OCI-LY3 (cell line): ENCODE measurements at regions not wholly inside any gene's neighbourhood (a gene's known extent, or its start where the extent isn't known, plus 50 kb on each side); places are given as distances from the start of the nearest gene placed in this dataset.

Source experiments
- EZH2phosphoT487 ChIP-seq: fragments of 200-600 bp; shearing (Covaris generic); IDR thresholded peaks from 2 replicates; pipeline ENCODE4 v1.6.1; 2018; ENCODE audit warnings: antibody characterized with exemption, mixed run types, low read depth
- TF ChIP-seq, protein P1 (sequence below): fragments of 200-600, 300-600 bp; sonication (generic); IDR thresholded peaks from 2 replicates; pipeline ENCODE4 v1.5.1; 2014; ENCODE audit warnings: antibody characterized with exemption, low read length, low read depth

DNA sequence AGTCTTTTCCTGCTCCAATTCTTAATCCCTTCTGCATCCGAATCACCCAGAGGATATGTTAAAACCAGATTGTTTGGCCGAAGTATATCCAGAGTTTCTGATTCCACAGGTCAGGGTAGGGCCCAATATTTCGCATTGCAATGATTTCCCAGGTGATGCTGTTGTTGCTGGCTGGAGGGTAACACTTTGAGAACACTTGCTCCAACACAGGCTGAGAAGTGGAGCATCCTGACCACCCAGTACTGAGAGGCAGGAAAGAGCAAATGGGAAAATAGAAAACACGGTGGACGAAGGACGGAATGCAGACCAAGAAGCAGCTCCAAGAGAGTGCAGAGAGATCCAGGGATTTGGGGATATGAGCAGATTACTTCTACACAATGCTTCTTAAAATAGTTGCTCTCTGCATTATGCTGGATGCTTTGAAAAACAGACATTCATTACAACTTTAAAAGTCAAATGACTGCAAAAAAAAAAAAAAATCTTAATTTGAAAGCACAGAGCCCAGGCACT lies 362.2 kb upstream of the SLC14A2 start:
- no peak for TF ChIP-seq EZH2phosphoT487
- TF ChIP-seq, protein P1, sequence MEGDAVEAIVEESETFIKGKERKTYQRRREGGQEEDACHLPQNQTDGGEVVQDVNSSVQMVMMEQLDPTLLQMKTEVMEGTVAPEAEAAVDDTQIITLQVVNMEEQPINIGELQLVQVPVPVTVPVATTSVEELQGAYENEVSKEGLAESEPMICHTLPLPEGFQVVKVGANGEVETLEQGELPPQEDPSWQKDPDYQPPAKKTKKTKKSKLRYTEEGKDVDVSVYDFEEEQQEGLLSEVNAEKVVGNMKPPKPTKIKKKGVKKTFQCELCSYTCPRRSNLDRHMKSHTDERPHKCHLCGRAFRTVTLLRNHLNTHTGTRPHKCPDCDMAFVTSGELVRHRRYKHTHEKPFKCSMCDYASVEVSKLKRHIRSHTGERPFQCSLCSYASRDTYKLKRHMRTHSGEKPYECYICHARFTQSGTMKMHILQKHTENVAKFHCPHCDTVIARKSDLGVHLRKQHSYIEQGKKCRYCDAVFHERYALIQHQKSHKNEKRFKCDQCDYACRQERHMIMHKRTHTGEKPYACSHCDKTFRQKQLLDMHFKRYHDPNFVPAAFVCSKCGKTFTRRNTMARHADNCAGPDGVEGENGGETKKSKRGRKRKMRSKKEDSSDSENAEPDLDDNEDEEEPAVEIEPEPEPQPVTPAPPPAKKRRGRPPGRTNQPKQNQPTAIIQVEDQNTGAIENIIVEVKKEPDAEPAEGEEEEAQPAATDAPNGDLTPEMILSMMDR: no peak
